Left lung (tissue), 4 donors: ENCODE measurements at regions not wholly inside any gene's neighbourhood (a gene's known extent, or its start where the extent isn't known, plus 50 kb on each side); places are given as distances from the start of the nearest gene placed in this dataset.

Source experiments
- ATAC-seq: fragments of 200-7000 bp; cut with Tn5 transposase; one replicate; pipeline ENCODE4 v1.9.1; 2020; ENCODE audit warnings: moderate library complexity
- DNase-seq, 4 donors: peaks; one replicate each; pipeline ENCODE4 v3.0.0-alpha.2; 2013 to 2020
- H3K27ac ChIP-seq, 2 donors: fragments of 200-600 bp; sonication (generic) in 1 of 2; one replicate each; pipeline versions ENCODE4 v1.5.0 to v1.8.0; 2020 to 2021
- H3K27me3 ChIP-seq, 2 donors: fragments of 200-600 bp; sonication (generic) in 1 of 2; one replicate each; pipeline versions ENCODE4 v1.5.0 to v1.8.0; 2020 to 2021
- H3K36me3 ChIP-seq, 2 donors: fragments of 200-600 bp; sonication (generic) in 1 of 2; one replicate each; pipeline versions ENCODE4 v1.5.0 to v1.8.0; 2020 to 2021
- H3K4me1 ChIP-seq, 2 donors: fragments of 200-600 bp; one replicate each; pipeline ENCODE4 v1.8.0; 2021
- H3K4me3 ChIP-seq, 2 donors: fragments of 200-600 bp; sonication (generic) in 1 of 2; one replicate each; pipeline versions ENCODE4 v1.5.0 to v1.8.0; 2020 to 2021; ENCODE audit warnings: mild to moderate bottlenecking in 1 of 2
- H3K9me3 ChIP-seq, 2 donors: fragments of 200-600 bp; sonication (generic) in 1 of 2; one replicate each; pipeline versions ENCODE4 v1.5.0 to v1.8.0; 2020 to 2021
- CTCF ChIP-seq, 2 donors: fragments of 200-600 bp; sonication (generic) in 1 of 2; IDR thresholded peaks; one replicate each; pipeline versions ENCODE4 v1.5.0 to v1.8.0; 2021; ENCODE audit warnings: antibody characterized with exemption in 2 of 2
- intact Hi-C, 2 donors: fragments of 100-400 bp; cut with DNase I; formaldehyde crosslinking; loops; one replicate each; pipeline versions ENCODE4 v1.11.2 to v1.14.2; 2022
- donor health status: DM: no; HTN: yes; CAD: no.
- donor health status: DM: no; HTN: no; CAD: no.

GRCh38 chr18:41842886-41843285 is 112.1 kb upstream of the PIK3C3 start:
- no peaks in the 10 kb centered on the region for H3K27me3 ChIP-seq
- H3K36me3 ChIP-seq, result no peaks in the 10 kb centered on the region
- no peak for TF ChIP-seq CTCF (IDR thresholded peaks at IDR 0.05)
- no peak overlapping the region for H3K4me3 ChIP-seq
- intact Hi-C loops, result no loop called here
- ATAC-seq (no peak), DNase-seq (no peak)
- H3K9me3 ChIP-seq, result no peaks in the 10 kb centered on the region
- no peak overlapping the region for H3K27ac ChIP-seq
- H3K4me1 ChIP-seq, result no peaks in the 10 kb centered on the region

GRCh38 chr18:41829647-41830516 is 125.2 kb upstream of the PIK3C3 start:
- no peak for ATAC-seq
- TF ChIP-seq CTCF (IDR thresholded peaks at IDR 0.05), result no peak
- no peaks in the 10 kb centered on the region for H3K36me3 ChIP-seq
- intact Hi-C loops, result no loop called here
- no peaks in the 10 kb centered on the region for H3K4me1 ChIP-seq
- H3K27ac ChIP-seq, result no peak overlapping the region
- no peak for DNase-seq
- no peaks in the 10 kb centered on the region for H3K9me3 ChIP-seq
- no peak overlapping the region for H3K4me3 ChIP-seq
- no peaks in the 10 kb centered on the region for H3K27me3 ChIP-seq

GRCh38 chr18:41828137-41828536 is 126.9 kb upstream of the PIK3C3 start:
- intact Hi-C loops, result no loop called here

GRCh38 chr18:41820784-41821183 is 134.2 kb upstream of the PIK3C3 start:
- Histone ChIP-seq H3K27ac (no peak overlapping the region), H3K36me3 (no peaks in the 10 kb centered on the region), H3K4me1 (no peaks in the 10 kb centered on the region), H3K27me3 (no peaks in the 10 kb centered on the region), H3K4me3 (no peak overlapping the region), H3K9me3 (no peaks in the 10 kb centered on the region)
- no peak for TF ChIP-seq CTCF (IDR thresholded peaks at IDR 0.05)
- ATAC-seq, result no peak
- intact Hi-C loops, result no loop called here
- no peak for DNase-seq

More at GRCh38 chr18:41828137-41828536, 126.9 kb upstream of the PIK3C3 start:
- Histone ChIP-seq H3K36me3 (no peaks in the 10 kb centered on the region), H3K4me1 (no peaks in the 10 kb centered on the region), H3K4me3 (no peak overlapping the region), H3K9me3 (no peaks in the 10 kb centered on the region), H3K27me3 (no peaks in the 10 kb centered on the region), H3K27ac (no peak overlapping the region)
- ATAC-seq (no peak), DNase-seq (no peak)
- no peak for TF ChIP-seq CTCF (IDR thresholded peaks at IDR 0.05)

- H3K9me3 ChIP-seq, result no peaks in the 10 kb centered on the region
- no peak for DNase-seq
- H3K27me3 ChIP-seq, result no peaks in the 10 kb centered on the region
- H3K4me3 ChIP-seq, result no peak overlapping the region
- TF ChIP-seq CTCF (IDR thresholded peaks at IDR 0.05), result no peak
- intact Hi-C loops, result no loop called here
- no peak overlapping the region for H3K27ac ChIP-seq
- no peaks in the 10 kb centered on the region for H3K36me3 ChIP-seq
- no peaks in the 10 kb centered on the region for H3K4me1 ChIP-seq
- no peak for ATAC-seq
Observed at GRCh38 chr18:41818381-41819355, 136.4 kb upstream of the PIK3C3 start.
